Activated naive CD4-positive, alpha-beta T cell treated with anti-CD3 and anti-CD28 coated beads, Interleukin-2, amount 50 U/mL, for 24 hours (primary cell): ENCODE measurements at regions not wholly inside any gene's neighbourhood (a gene's known extent, or its start where the extent isn't known, plus 50 kb on each side); places are given as distances from the start of the nearest gene placed in this dataset.

ENCODE experiments used
- H3K27ac Mint-ChIP-seq: one replicate; pipeline ENCODE4 v1.8.0; 2021; ENCODE audit warnings: mild to moderate bottlenecking, mixed read lengths
- H3K27me3 Mint-ChIP-seq: one replicate; pipeline ENCODE4 v1.8.0; 2021; ENCODE audit warnings: mixed read lengths
- H3K36me3 Mint-ChIP-seq: one replicate; pipeline ENCODE4 v1.8.0; 2021; ENCODE audit warnings: mixed read lengths
- H3K4me1 Mint-ChIP-seq: one replicate; pipeline ENCODE4 v1.8.0; 2021; ENCODE audit warnings: mixed read lengths
- H3K4me3 Mint-ChIP-seq: one replicate; pipeline ENCODE4 v1.8.0; 2021; ENCODE audit warnings: mild to moderate bottlenecking, mixed read lengths
- H3K9me3 Mint-ChIP-seq: one replicate; pipeline ENCODE4 v1.8.0; 2021; ENCODE audit warnings: mixed read lengths

DNA sequence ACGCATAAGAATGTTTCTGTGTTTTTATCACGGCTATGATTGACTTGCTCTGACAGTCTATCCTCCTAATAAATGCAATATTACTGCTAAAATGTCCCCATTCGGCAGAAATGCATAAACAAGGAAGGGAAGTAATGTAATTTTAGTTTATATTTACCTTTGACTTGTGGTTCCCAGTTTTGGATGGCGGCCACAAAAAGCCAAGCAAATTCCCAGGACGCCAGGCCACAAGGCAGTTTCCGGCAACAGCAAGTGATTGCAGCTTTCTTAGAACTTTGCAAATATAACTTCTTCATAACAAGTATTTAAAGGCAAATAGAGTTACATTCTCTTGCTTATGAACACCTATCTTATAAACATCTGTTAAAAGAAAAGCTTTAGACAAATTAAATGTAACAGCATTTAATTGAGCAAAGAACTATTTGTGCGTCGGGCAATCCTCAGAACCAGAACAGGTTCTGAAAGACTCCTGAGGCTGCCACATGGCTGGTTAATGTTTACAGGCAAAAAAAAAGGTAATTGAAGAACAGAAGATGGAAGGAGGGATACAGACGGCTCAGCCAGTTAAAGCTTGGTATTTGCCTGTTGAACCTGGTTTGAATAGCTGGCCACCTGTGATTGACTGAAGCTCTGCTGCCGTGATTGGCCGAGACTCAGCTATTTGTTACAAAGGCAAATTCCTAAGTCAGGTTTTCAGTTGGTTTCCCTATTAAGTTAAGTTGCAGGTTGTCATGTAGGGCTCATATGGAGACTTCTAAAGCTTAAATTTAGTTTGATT, 80.8 kb downstream of the C21orf91 start:
- H3K27ac Mint-ChIP-seq: no peak overlapping the region
- peaks cover 13% of the 10 kb centered on the region for H3K4me1 Mint-ChIP-seq
- H3K4me3 Mint-ChIP-seq: no peak overlapping the region
- no peaks in the 10 kb centered on the region for H3K27me3 Mint-ChIP-seq
- peaks cover 5% of the 10 kb centered on the region for H3K9me3 Mint-ChIP-seq
- no peaks in the 10 kb centered on the region for H3K36me3 Mint-ChIP-seq

DNA sequence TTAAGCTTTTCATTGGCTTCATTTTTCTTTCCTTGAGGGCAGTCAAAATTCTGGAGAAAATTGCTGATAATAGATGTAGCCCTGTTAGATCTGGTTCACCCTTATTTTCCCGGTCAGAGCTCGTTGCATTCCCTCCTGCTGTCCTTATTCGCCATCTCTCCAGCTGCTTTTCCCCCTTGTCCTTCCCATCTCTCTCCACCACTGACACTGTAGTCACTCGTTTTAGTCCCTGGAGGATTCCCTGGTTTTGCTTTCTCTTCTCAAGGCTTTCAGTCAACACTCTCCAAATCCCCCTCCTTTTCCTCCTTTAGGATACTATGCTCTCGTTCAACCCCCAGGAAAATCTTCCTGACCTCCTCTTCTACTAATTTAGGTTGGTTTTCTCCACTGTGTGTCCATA, 83.1 kb downstream of the C21orf91 start:
- peaks cover 5% of the 10 kb centered on the region for H3K9me3 Mint-ChIP-seq
- H3K27me3 Mint-ChIP-seq: no peaks in the 10 kb centered on the region
- H3K4me3 Mint-ChIP-seq: no peak overlapping the region
- H3K27ac Mint-ChIP-seq: no peak overlapping the region
- H3K4me1 Mint-ChIP-seq: peaks cover 8% of the 10 kb centered on the region
- H3K36me3 Mint-ChIP-seq: no peaks in the 10 kb centered on the region

GRCh38 chr21:17733209-17733608, 85.9 kb downstream of the C21orf91 start:
- Mint-ChIP-seq H3K36me3 (no peaks in the 10 kb centered on the region), H3K27ac (no peak overlapping the region), H3K4me3 (no peak overlapping the region), H3K27me3 (no peaks in the 10 kb centered on the region), H3K4me1 (no peaks in the 10 kb centered on the region), H3K9me3 (peaks cover 5% of the 10 kb centered on the region)

DNA sequence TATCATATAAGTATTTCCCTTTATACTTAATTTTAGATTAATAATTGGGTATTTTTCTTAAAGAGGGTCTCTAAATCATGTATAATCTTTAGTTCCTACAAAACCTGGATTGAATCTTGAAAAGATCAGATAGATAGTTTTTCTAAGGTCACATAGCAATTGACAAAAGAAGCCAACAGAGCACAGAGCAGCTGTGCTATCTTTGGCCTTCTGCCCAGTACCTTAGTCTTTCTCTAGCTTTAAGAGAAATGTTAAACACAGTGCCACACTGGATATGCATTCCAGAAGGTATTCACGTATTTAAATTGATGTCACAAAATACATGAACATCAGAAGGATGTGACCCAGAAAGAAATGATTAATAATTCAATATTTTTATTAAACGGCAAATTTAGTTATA, 86.8 kb downstream of the C21orf91 start:
- no peaks in the 10 kb centered on the region for H3K27me3 Mint-ChIP-seq
- peaks cover 5% of the 10 kb centered on the region for H3K9me3 Mint-ChIP-seq
- H3K27ac Mint-ChIP-seq: no peak overlapping the region
- no peak overlapping the region for H3K4me3 Mint-ChIP-seq
- H3K4me1 Mint-ChIP-seq: no peaks in the 10 kb centered on the region
- H3K36me3 Mint-ChIP-seq: no peaks in the 10 kb centered on the region

DNA sequence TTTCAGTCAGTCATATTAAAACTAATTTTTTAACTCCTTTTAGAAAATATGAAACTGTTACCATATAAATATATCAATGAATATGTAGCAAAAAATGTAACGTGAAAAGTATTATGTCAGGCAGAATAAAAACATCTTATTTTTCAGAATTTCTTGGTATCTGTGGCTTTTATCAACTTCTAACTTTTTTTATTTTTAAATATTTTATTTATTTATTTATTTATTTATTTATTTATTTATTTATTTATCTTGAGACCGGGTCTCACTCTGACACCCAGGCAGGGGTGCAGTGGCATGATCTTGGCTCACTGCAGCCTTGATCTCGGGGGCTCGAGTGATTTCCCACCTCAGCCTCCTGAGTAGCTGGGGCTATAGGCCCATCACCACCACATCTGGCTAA, 87.6 kb downstream of the C21orf91 start:
- Mint-ChIP-seq H3K27ac (no peak overlapping the region), H3K4me3 (no peak overlapping the region), H3K27me3 (no peaks in the 10 kb centered on the region), H3K36me3 (no peaks in the 10 kb centered on the region), H3K9me3 (peaks cover 4% of the 10 kb centered on the region), H3K4me1 (no peaks in the 10 kb centered on the region)

- Mint-ChIP-seq H3K4me1 (no peaks in the 10 kb centered on the region), H3K36me3 (no peaks in the 10 kb centered on the region), H3K9me3 (no peaks in the 10 kb centered on the region), H3K4me3 (no peak overlapping the region), H3K27me3 (no peaks in the 10 kb centered on the region), H3K27ac (no peak overlapping the region)
These were observed 88.4 kb downstream of the C21orf91 start for GRCh38 chr21:17730782-17731181.

GRCh38 chr21:17729455-17729854, 89.7 kb downstream of the C21orf91 start:
- no peaks in the 10 kb centered on the region for H3K9me3 Mint-ChIP-seq
- H3K27ac Mint-ChIP-seq: no peak overlapping the region
- H3K36me3 Mint-ChIP-seq: no peaks in the 10 kb centered on the region
- no peak overlapping the region for H3K4me3 Mint-ChIP-seq
- H3K27me3 Mint-ChIP-seq: no peaks in the 10 kb centered on the region
- H3K4me1 Mint-ChIP-seq: no peaks in the 10 kb centered on the region

- Mint-ChIP-seq H3K36me3 (no peaks in the 10 kb centered on the region), H3K4me3 (no peak overlapping the region), H3K27me3 (no peaks in the 10 kb centered on the region), H3K4me1 (no peaks in the 10 kb centered on the region), H3K9me3 (no peaks in the 10 kb centered on the region), H3K27ac (no peak overlapping the region)
These were observed 91.8 kb downstream of the C21orf91 start for GRCh38 chr21:17727361-17727760.

DNA sequence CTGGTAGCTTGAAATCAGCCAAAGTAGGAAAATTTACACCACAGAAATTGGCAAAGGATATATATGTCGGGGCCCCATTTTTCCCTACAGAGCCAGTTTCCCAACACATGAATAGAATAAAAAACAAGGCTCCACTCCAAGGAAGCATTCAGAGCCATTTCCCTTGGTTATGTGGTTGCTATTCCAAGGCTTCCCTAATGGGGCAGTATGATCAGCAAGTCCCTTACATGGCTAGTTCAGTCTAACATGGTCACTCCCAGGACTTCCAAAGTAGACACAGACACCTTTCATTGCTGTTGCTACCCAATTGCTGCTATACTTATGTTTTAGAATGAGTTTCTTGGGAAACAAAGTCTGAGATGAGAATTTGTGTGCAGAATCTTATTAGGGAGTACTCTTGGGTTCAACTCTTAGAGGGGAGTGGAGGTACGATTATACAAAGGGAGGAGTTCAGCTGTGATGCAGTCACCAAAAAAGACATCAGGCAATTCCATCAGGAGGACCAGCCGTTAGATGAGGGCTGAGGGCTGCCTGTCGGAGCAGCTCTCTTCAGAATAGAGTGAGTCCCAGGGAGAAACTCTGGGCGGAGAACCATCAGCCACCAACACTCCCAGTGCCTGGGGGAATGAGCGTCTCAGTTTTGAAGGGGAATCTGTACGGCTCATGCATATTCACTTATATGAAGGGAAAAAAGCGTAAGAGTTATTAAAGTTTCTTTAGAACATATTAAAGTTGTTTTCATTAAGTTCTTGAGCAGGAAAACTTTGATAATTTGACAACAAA, 92.9 kb downstream of the C21orf91 start:
- Mint-ChIP-seq H3K36me3 (no peaks in the 10 kb centered on the region), H3K27me3 (no peaks in the 10 kb centered on the region), H3K27ac (no peak overlapping the region), H3K4me1 (no peaks in the 10 kb centered on the region), H3K4me3 (no peak overlapping the region), H3K9me3 (no peaks in the 10 kb centered on the region)

GRCh38 chr21:17725339-17725738, 93.8 kb downstream of the C21orf91 start:
- Mint-ChIP-seq H3K4me3 (no peak overlapping the region), H3K36me3 (no peaks in the 10 kb centered on the region), H3K27me3 (no peaks in the 10 kb centered on the region), H3K9me3 (no peaks in the 10 kb centered on the region), H3K4me1 (no peaks in the 10 kb centered on the region), H3K27ac (no peak overlapping the region)

DNA sequence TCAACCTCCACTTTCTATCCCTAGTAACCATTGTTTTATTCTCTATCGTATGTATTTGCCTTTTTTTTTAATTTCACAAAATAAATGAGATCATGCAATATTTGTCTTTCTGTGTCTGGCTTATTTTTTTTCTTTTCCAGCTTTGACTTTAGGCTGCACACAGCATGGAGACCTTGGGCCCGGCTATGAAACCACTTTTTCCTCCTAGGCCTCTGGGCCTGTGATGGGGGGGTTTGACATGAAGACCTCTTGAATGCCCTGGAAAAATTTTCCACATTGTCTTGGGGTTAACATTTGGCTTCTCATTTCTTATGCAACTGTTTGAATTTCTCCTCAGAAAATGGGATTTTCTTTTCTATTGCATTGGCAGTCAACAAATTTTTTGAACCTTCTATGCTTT, 100.2 kb upstream of the BTG3 start:
- Mint-ChIP-seq H3K4me3 (no peak overlapping the region), H3K27me3 (no peaks in the 10 kb centered on the region), H3K27ac (no peak overlapping the region), H3K36me3 (peaks cover 3% of the 10 kb centered on the region), H3K9me3 (peaks cover 6% of the 10 kb centered on the region), H3K4me1 (peaks cover 16% of the 10 kb centered on the region)

DNA sequence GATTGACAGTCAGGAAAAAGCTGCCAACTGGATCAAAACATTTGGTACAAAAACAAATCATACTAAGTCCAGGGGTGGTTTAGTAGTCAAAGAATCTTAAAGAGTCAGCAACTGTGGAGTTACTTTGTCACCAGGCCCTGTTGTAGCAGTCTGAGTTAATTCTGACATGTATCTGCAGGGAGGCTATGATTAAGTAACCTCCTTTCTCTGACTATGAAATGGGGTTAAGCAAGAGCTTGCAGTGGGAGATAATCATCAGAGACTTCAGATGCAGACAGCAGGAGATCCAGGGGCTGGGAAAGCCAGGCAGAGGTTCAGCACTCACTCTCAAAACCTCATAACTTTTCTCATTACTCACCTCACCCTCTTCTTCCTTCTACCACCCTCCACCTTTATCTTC, 99.2 kb upstream of the BTG3 start:
- H3K27ac Mint-ChIP-seq: no peak overlapping the region

GRCh38 chr21:17709266-17709611, 96.5 kb upstream of the BTG3 start:
- Mint-ChIP-seq H3K36me3 (peaks cover 7% of the 10 kb centered on the region), H3K27me3 (peaks cover 1% of the 10 kb centered on the region), H3K27ac (peak overlapping the region; percentile 10), H3K4me1 (peaks cover 16% of the 10 kb centered on the region), H3K4me3 (no peak overlapping the region), H3K9me3 (peaks cover 13% of the 10 kb centered on the region)

More for the DNA sequence above, 99.2 kb upstream of the BTG3 start:
- Mint-ChIP-seq H3K27me3 (no peaks in the 10 kb centered on the region), H3K9me3 (peaks cover 6% of the 10 kb centered on the region), H3K4me1 (peaks cover 16% of the 10 kb centered on the region), H3K36me3 (peaks cover 3% of the 10 kb centered on the region), H3K4me3 (no peak overlapping the region)

GRCh38 chr21:17708522-17709265, 96.0 kb upstream of the BTG3 start:
- H3K9me3 Mint-ChIP-seq: peaks cover 12% of the 10 kb centered on the region
- peaks cover 16% of the 10 kb centered on the region for H3K4me1 Mint-ChIP-seq
- H3K27me3 Mint-ChIP-seq: peaks cover 1% of the 10 kb centered on the region
- no peak overlapping the region for H3K4me3 Mint-ChIP-seq
- peak overlapping the region; percentile 10 for H3K27ac Mint-ChIP-seq
- peaks cover 7% of the 10 kb centered on the region for H3K36me3 Mint-ChIP-seq

DNA sequence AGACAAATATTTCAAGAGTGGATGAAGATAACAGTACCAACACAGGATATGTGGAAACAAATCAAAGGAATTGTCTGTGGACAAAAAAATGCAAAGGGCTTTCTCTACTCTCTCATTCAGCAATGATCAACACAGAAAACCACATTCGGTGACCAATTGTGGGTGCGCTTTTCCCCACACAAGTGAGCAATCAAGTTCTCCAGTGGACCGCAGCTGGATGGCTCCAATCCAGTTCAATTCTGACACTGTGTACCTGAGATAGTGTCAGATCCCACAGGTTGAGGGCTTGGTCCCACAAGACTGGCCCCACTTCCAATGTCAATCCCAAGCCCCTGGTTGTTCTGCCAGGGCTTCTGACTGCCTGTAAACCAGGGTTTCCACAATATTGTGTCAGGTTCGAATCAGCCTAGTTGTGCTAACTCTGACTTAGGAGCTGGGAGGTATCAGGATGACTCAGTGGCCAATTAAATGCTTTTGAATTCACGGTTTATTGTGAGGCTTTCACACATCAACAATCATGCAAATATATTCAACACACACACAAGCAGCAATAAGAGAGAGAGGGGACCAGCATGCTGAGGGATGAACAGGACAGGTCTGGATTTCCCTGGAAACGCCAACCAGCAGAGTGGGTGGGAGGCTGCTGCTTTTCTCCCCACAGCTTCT, 87.0 kb upstream of the BTG3 start:
- peaks cover 8% of the 10 kb centered on the region for H3K4me1 Mint-ChIP-seq
- peaks cover 2% of the 10 kb centered on the region for H3K36me3 Mint-ChIP-seq
- H3K27me3 Mint-ChIP-seq: peaks cover 1% of the 10 kb centered on the region
- peaks cover 9% of the 10 kb centered on the region for H3K9me3 Mint-ChIP-seq
- H3K4me3 Mint-ChIP-seq: no peak overlapping the region
- H3K27ac Mint-ChIP-seq: no peak overlapping the region
